NCI-H1694 treated with DMSO at 0.1 percent for 48 hours (cell line): ENCODE measurements at regions not wholly inside any gene's neighbourhood (a gene's known extent, or its start where the extent isn't known, plus 50 kb on each side); places are given as distances from the start of the nearest gene placed in this dataset.

ENCODE experiments used
- DNase-seq: peaks from one replicate; lab custom pipeline; 2025; lab: John Stamatoyannopoulos, UW

DNA sequence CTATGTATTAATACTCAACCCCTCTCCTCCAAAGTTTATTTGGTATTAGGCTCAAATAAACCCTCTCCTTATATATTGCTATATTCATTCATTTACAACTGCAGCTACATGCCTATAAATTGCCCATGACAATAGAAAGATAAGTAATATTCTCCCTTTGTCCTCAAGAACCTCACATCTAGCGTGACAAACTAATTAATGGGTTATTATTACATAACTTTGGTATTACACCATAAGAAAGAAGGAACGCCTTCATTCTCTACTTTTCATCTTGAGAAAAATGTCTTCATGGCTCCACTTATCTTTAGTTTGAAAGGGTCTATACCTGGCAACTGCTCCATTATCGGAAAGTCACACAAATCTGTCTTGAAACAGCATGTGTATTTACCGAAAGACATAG is 157.7 kb upstream of the RASGEF1B start:
- no peak for DNase-seq

DNA sequence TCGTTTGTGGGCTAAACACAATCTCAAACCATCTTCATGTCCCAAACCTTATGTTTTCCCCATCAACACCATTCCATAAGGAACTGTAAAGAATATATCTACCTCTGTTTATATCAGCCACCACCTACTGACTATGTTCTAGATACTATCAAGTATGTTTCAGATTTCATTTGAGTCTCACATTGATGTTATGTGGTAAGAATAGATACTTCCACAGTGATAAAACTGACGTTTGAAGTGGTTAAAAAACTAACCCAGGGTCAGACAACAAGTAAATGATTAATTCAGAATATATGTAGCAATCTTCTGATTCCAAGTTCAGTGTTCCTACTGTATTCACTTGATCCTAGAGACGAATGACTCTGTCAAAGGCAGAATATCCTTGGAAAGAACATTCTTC is 156.8 kb upstream of the RASGEF1B start:
- DNase-seq, result no peak

DNA sequence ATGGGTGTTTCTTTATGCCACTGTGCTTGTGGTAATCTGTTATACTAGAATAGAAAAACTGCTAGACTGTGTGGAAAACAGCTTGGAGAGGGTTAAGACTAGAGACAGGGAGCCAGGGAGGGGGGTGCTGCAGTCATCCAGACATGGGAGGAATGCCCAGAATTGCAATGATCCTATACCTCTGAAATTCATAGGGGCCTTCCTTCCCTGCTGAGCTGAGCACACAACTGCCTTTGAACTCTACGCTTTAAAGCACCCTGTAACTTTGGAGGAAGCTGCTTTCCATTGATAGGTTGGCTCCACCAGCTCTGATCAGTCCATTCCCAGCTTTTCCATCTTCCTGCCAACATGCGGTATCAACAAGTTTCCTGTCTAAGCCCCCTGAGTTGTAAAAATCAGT is 155.9 kb upstream of the RASGEF1B start:
- DNase-seq, result no peak

DNA sequence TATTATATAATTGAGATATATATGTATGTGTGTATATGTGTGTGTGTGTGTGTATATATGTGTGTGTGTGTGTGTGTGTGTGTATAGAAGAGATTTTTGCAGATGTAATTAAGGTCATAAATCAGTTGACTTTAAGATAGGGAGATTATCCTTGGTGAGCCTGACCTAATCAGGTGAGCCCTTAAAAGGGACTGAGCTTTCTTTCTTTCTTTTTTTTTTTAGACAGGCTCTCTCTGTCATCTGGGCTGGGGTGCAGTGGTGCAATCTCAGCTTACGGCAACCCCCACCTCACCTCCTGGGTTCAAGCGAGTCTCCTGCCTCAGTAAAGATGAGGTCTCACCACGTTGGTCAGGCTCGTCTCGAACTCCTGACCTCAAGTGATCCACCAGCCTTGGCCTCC is 155.1 kb upstream of the RASGEF1B start:
- DNase-seq, result no peak

DNA sequence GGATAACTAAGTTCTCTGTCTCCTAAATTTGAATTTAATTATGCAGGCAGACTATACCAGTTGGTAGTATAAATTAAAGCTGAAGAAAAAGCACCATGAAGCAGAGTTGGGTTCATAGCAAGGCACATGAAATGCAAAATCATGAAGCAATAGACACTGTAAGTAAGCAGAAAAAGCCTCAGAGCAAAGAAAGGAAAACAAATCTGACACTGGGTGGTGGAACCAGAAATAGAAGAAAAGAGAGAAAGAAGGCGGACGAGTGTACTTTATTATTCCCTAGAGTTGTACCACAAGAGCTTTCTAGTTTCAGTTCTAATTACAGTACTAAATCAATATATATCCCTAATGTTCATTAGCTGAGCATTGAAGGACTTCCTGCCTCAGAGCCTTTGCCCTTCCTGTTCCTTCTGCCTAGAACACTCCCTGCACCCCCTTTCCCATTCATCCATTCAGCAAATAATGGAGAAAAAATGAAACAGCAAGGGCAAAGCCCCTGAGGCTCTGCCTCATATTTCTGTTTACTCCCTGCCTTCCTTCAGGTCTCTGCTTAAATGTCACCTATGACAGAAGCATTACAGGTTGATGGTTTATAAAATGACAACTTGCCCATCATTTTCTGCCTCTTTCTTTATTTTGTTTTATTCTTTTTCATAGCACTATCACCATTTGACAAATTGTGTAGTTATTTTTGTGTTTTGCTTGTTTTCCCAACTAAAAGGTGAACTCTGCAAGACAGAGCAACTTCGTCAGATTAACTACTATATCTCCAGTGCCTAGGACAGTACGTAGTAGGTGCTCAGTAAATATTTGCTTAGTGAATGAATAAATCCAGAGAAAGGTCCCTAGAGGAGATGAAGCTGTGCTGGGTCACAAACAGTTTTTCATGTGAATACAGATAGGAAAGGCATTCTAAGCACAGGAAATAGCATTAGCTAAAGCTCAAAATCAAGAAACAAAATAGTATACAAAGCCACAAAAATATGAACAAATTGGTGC is 154.0 kb upstream of the RASGEF1B start:
- DNase-seq, result no peak

DNA sequence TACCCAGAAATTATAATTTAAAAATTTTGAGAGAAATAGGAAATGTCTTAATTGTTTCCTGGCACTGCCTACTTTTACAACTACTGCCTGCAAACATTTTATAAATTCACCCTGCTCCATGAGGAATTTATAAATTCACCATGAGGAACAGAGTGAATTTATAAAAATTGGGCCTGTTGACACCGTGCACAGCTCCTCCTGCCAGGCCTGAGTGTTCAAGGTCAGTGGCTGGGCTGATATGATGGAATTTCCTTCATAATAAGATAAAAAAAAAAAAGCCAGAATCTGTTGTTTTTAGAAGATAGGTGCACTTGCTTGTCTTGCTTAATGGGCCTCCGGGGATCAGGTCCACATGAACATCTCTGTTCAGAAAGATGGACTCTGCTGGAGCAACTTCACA is 151.7 kb upstream of the RASGEF1B start:
- no peak for DNase-seq

DNA sequence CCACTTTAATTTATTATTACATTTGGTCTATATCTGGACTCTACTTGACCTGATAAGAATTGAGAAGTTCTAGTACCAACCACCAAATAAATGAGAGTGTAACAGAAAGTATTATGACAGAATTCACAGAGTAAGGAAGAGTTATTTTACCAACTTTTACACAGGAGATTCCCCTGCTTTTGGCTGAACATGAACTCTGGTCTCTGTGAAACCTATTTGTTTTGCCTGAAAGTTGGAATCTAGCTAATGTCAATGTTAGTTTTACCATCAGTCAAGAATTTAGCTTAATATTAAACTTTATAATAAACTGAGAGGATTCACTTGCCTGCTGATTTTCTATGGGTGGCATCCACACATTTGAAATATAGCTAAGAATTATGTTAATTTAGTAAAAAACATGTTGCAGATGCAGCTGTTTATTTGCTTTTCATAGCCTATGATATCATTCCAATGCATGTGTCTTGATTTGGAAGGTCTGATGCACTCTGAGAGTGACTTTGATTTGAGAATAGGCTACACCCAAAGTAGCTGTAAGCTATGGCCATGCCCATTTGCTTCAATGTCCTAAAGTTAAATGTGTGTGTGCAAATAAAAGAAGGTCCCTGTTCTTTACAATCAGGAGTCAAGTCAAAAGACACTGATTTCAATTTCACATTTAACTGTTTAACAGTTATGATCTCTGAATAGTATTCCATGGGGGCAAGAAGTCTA is 150.9 kb upstream of the RASGEF1B start:
- DNase-seq, result no peak

DNA sequence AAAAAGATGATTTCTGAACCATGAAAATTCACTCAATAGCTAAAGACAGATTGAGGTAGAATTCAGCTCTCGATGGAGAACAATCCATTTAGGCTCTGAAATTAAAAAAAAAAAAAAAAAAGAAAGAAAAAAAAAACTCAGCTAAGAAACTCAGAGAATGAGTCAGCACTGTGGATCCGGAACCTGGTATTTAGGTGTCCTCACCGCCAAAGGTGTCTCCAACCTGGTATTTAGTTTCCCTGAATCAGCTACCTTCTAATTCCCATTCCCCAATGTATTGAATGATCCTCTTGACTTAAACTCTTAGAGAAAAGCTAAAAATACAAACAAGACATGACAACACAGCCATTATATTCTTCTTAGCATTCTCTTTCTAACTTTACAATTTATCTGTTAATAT is 150.3 kb upstream of the RASGEF1B start:
- no peak for DNase-seq

DNA sequence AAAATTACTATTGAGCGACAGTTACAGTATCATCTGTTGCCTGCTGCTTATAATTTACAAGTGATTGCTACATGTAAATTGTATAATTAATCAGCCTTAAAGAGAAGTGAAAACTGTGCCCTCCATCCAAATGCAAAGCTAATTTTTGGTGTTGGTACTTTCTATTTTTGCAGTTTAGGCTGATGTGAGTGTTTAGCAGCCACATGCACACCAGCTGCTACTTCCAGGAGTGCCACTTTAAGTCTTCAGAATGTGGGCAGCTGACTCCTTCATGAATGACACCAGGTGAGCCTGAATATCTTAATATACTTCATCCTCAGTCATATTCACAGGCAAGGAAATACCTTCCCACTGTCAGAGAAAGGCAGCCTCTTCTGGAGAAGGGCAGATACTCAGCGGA is 149.8 kb upstream of the RASGEF1B start:
- DNase-seq, result no peak

DNA sequence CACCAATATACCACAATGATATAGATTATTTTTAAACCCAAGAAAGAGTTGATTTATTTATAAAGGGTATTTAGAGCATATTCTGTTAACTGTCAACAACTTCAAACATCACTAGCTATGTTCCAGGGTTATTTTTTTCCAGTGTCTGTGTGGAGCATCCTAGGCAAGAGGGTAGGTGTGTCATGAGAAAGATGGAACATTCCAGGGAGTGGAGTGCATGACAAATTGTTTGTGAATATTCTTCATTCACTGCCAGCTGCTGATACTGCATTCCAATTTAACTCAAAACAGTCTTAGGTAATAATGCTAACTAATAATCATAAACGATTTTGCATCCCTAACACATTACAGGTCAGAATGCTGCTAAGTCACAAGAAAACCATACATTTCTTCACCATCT is 148.7 kb upstream of the RASGEF1B start:
- no peak for DNase-seq

DNA sequence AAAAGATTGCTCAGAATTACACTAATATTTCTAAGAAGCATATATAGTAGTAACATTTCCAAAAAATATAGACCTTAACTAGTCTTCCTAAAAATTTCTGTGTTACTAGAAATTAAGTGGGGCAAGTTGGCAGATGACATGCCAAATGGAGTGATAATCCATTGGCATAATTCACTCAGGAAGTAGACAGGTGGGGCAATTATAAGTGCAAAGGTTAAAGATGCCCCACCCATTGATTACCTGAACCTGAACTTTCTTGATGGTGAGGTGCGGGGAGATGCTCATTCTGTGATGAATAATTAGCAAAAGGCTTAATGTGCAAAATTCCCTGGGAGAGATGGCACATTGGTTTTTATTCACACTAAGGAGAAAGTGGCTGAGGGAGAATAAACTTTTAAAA is 145.8 kb upstream of the RASGEF1B start:
- DNase-seq, result no peak

DNA sequence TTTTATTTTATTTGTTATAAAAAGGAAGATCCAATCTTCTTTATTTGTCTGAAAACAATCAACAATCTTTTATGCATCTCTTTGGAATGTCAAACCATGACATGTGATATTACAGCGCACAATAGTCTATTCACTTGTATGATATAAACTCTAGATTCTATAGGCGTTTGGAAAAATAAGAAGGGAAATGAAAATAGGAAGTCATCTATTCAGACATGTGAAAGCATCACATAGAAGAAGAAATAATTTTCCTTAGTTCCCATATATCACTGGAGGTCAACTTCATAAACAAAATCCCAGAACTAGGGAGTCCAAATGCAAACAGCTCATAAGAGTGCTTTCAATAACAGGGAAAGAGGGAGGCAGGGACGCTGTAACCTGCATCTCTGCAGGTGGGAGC is 139.5 kb upstream of the RASGEF1B start:
- DNase-seq, result no peak

DNA sequence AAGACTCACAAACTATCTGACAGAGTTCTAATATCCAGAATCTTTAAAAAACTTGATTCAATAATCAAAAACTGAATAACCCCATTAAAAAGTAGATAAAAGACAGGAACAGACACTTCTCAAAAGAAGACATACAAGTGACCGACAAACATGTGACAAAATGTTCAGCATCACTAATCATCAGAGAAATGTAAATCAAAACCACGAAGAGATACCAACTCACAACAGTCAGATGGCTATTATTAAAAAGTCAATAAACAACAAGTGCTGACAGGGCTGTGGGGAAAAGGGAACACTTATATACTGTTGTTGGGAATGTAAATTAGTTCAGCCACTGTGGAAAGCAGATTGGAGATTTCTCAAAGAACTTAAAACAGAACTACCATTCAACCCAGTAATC is 138.1 kb upstream of the RASGEF1B start:
- no peak for DNase-seq

DNA sequence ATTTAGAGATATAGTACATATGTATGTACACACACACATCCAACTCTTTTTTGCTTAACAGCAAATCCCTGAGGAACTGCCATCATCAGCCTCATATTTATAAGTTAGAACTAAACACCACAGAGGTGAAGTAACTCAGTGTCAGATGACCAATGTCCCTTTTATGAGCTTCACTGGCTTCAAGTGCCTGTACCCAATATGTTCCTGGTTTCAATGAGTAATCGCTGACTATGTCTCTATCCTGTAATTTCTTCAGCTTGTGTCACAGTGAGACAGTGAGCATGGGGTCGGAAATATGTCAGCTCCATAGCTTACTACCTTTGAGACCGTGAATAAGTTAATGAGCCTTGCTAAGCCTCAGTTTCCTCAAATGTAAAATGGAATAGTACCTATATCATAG is 136.2 kb upstream of the RASGEF1B start:
- no peak for DNase-seq

DNA sequence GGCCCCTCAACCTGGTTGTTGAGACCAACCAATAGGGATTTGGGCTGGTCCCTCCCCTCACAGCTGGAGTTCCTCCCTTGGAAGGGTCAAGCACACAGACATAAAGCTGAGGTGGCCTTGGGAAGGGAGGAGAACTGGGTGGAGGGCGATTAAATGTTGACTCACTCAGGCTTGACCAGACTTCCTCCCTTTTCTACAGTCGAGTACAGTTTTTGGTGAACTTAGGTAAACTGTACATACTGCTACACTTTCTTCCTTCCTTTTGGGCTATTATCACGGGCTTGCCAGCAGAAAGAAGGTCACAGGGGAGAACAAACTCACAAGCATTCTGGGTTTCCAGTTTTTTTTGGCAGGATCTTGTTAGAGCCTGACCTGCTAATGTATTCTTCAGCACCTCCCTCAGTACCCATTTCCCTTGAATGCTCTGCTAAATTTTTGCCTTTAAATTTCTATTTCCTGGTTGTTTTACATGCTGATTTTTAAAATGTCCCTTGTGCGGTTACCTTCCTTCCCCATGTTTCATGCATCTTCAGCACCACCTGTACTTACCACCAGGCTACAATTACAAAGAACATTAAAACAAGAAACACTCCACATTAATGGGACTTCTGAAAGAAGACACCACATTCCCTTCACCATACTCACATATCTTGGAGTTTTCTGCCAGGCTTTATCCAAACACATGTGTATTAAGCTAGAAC is 135.2 kb upstream of the RASGEF1B start:
- DNase-seq, result no peak

DNA sequence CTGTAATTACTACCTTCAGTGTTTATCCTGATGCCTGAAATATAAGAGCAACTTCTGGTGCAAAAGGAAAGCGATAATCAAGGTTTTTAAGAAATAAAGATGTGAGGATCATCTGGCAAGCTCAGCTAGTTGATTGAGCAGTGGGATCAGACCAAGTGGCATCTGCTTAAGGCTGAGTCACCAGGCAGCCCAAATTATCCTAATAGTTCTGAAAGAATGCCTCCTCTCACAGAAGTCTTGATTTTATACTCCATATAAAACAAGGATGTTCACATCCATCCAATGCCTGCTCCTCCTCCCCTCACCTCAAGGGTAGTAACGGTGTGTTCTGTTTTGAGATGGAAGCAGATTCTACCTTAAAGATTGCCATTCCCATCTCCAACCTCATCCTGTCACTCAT is 134.5 kb upstream of the RASGEF1B start:
- DNase-seq, result no peak

DNA sequence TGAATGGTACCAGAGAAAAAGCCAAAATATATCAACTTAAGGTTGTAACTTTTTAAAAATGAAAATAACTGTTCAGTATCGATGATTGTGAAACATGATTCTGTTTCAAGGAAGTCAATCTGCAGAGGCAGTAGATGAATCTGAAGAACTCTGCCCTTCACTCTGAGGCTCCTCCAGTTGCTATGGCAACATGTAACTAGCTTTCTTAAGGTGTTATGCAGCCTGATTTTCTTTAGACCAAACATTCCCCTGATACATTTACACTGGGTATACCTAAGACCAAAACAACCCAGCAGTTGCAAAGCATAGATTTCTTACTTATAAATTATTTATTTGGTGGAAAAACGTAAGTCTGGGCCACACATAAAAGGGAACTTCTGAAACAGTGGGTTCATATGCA is 133.6 kb upstream of the RASGEF1B start:
- DNase-seq, result no peak

DNA sequence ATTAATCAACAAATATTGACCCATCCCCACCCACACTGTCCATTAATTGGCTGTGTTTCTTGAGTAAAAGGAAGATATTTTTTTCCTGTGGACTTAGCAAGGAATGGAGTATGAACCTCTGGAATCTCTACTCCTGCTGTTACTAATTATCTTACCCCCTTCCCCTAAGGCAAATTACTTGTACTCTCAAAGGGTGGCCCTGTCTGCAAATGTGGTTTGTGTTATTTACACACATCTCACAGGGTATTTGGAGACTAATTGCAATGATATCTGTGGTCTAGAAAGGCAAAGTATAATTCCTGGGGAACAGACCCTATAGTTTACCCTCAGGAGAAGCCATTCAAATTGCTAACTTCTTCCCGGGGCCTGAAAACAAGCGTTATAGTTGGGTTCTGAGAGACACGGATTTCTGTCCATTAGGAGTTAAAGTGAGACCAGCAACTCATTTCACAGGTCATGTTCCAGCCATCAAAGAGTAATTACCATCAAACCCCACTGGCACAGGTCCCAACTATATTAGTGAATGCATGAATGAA is 133.0 kb upstream of the RASGEF1B start:
- DNase-seq, result no peak

DNA sequence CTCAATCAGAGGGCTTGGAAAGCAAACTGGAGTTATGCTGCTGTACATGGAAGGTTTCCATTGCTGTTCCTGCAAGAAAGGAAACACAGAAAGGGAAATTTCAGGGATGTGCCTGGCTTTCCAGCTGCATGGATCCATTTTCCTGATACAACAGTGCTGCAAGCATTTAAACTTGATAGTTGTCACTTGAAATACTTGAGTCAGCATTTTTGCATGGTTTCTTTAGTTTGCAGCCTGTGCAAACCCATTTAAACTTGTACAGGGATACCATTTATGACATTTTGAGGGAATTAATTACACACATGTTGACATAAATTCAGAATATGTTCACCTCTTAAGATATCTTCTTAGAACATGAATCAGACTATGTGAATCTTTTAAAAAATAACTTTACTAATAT is 131.1 kb upstream of the RASGEF1B start:
- no peak for DNase-seq

DNA sequence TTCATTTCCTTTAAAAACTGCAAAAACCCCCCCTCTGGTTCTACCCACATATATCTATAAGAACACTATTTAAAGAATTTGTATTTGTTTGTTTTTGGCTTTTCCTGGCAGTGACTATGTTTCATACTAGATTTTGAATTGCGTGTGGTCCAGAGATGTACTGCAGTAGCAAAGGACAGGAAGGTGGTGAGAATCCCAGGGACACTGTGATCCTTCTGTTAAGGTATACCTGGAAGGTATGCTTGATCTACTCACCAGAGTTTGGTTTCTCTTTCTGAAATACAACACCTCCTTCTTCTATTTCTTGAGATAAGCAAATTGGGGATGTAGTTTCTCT is 129.6 kb upstream of the RASGEF1B start:
- no peak for DNase-seq

DNA sequence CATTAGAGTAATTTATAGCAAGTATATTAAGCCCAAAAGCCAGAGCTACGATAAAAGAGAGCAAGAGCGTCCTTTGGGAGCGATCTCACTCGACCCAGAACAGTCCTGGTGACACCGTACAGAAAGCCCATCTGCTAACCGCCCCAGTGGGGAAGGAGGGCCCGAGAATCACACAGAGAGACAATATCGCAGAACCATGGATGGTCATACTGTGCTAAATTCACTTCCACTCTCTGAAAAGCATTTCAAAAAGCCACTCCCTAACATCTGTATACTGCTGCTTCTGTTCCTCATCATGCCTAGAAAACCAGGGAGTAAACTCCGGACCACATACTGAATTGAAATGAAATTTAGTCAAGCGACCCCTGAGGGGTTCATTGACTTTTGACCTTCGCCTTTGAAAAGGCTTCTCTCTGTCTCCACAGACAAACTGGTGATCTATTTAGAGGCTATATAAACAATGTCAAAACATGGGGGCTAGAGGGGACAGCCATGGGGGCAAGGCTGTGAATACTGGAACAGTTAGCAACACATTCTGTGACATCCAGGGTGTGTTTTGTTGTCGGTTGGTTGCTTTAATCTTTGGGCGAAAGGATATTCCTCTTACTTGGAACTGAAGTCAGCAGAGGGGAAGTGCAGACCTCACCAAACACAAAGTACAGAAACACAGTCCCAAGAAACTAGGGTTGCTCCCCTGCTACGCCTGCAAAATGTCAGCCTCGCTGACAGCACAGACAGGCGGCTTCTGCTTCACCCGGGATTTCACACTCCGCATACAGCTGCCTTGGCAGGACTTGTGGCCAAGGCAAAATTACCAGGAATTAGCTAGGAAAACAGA is 129.0 kb upstream of the RASGEF1B start:
- no peak for DNase-seq
